ENCODE measurements at regions not wholly inside any gene's neighbourhood (a gene's known extent, or its start where the extent isn't known, plus 50 kb on each side); places are given as distances from the start of the nearest gene placed in this dataset.

DNA sequence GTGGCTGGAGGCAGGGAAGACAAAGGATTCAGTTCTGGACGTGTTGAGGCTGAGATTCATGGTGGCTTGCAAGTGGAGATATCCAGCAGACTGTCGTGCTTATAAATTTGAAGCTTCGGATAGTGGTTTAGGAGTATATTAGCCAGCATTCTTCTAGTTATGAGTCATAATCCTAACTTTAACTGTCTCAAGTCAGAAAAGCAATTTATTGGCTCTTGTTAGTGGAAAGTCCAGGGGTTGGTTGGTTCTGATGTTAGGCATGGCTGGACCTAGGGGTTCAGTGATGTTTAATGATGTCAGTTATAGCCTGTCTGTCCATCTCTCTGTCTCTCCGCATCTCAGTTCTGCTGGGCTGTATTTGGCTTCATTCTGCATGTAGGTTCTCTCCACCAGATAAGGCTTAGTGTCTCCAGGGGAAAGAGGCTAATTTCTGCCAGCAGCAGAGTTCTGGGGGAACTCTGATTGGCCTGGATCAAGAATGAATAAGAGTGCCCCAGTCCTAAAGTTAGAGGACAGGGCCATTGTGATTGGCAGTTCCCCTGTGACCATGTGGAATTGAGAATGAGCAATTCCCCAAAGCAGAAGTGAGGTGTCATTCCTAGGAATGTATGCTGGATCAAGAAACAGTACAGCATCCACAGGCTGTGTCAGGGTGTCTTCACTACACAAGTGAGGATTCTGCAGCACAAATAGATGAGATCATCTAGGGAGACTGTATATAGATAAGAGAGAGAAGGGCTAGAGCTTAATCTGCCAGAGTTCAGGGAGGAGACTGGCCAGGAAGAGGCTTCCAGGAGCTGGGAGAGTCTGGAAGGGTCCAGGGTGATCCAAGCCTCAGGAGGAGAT lies 72.9 kb upstream of the SHB start:
- TF ChIP-seq, protein P1, sequence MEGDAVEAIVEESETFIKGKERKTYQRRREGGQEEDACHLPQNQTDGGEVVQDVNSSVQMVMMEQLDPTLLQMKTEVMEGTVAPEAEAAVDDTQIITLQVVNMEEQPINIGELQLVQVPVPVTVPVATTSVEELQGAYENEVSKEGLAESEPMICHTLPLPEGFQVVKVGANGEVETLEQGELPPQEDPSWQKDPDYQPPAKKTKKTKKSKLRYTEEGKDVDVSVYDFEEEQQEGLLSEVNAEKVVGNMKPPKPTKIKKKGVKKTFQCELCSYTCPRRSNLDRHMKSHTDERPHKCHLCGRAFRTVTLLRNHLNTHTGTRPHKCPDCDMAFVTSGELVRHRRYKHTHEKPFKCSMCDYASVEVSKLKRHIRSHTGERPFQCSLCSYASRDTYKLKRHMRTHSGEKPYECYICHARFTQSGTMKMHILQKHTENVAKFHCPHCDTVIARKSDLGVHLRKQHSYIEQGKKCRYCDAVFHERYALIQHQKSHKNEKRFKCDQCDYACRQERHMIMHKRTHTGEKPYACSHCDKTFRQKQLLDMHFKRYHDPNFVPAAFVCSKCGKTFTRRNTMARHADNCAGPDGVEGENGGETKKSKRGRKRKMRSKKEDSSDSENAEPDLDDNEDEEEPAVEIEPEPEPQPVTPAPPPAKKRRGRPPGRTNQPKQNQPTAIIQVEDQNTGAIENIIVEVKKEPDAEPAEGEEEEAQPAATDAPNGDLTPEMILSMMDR (conservative IDR thresholded peaks at IDR 0.05): no peak
- TF ChIP-seq ZFX (IDR thresholded peaks at IDR 0.05): no peak
